SU-DHL-6 (cell line): ENCODE measurements at regions not wholly inside any gene's neighbourhood (a gene's known extent, or its start where the extent isn't known, plus 50 kb on each side); places are given as distances from the start of the nearest gene placed in this dataset.

ENCODE experiments used
- CTCF ChIP-seq: fragments of 200-600 bp; sonication (generic); IDR thresholded peaks from one replicate; pipeline ENCODE4 v1.5.1; 2017; ENCODE audit warnings: antibody characterized with exemption, mild to moderate bottlenecking, low read length, moderate library complexity; ENCODE audit not compliant: insufficient read depth, poor library complexity, severe bottlenecking
- EZH2phosphoT487 ChIP-seq: fragments of 200-600 bp; sonication (generic), shearing (Covaris generic); conservative IDR thresholded peaks from 2 replicates; pipeline ENCODE4 v1.6.1; 2018; ENCODE audit warnings: mild to moderate bottlenecking, antibody characterized with exemption, low read length, moderate library complexity, mixed read lengths

- no peak for TF ChIP-seq CTCF
- no peak for TF ChIP-seq EZH2phosphoT487
Measured at GRCh38 chr5:29218138-29218537, 1975.3 kb upstream of the CDH6 start.
